PC-9 (cell line): ENCODE measurements at regions not wholly inside any gene's neighbourhood (a gene's known extent, or its start where the extent isn't known, plus 50 kb on each side); places are given as distances from the start of the nearest gene placed in this dataset.

ENCODE experiments used
- CTCF ChIP-seq: fragments of 200-600 bp; sonication (generic); conservative IDR thresholded peaks from 2 replicates; pipeline ENCODE4 v1.6.1; 2017; ENCODE audit warnings: mixed run types, antibody characterized with exemption, mild to moderate bottlenecking, moderate library complexity
- EZH2 ChIP-seq: fragments of 200-600 bp; sonication (generic); IDR thresholded peaks from 2 replicates; pipeline ENCODE4 v1.8.0; 2017; ENCODE audit warnings: antibody characterized with exemption, low read depth

- no peak for TF ChIP-seq EZH2
- no peak for TF ChIP-seq CTCF
These were observed 563.5 kb downstream of the LTN1 start for GRCh38 chr21:28429161-28429560.
